Endothelial cell of umbilical vein (primary cell): ENCODE measurements at regions not wholly inside any gene's neighbourhood (a gene's known extent, or its start where the extent isn't known, plus 50 kb on each side); places are given as distances from the start of the nearest gene placed in this dataset.

Source experiments
- BruUV-seq: library from RNA; stranded (reverse); fragments of 400-500 nt; replicated peaks from 2 replicates; lab custom pipeline; 2021; lab: Mats Ljungman, UMichigan
- CTCF ChIA-PET: fragments of 300-600, 350-600 bp; sonication (Branson Sonifier 250); formaldehyde crosslinking; loops from one replicate; lab custom pipeline; 2021; ENCODE audit warnings: antibody characterized with exemption, inconsistent platforms; lab: Charles Lee
- POLR2A ChIA-PET: fragments of 300-600, 350-600 bp; sonication (Branson Sonifier 250); formaldehyde crosslinking; loops from one replicate; lab custom pipeline; 2021; ENCODE audit warnings: antibody characterized with exemption, inconsistent platforms; lab: Charles Lee
- DNase-seq: peaks from one replicate; pipeline ENCODE4 v3.0.0-alpha.2; 2011; ENCODE audit warnings: low read depth, low spot score
- FAIRE-seq: peaks from 2 replicates; lab custom pipeline; 2011; peaks lifted over from hg19 to GRCh38; lab: Jason Lieb, UNC
- H2AFZ ChIP-seq: 2 replicates; pipeline ENCODE4 v1.6.0; 2012; ENCODE audit warnings: low read depth, low read length, control low read depth, inconsistent platforms
- H3K27ac ChIP-seq: 2 replicates; pipeline ENCODE4 v1.5.1; 2011; ENCODE audit warnings: low read depth, mild to moderate bottlenecking, control low read depth, low read length, moderate library complexity; ENCODE audit not compliant: insufficient read depth
- H3K27me3 ChIP-seq, 2 experiments: 2 replicates each; pipeline versions ENCODE4 v1.6.0 to v1.6.1; 2011; ENCODE audit warnings: low read length in 2 of 2, mixed read lengths in 1 of 2; ENCODE audit not compliant: control insufficient read depth in 2 of 2, insufficient read depth in 2 of 2
- H3K36me3 ChIP-seq, 2 experiments: 2 replicates in 1 of 2; 3 replicates in 1 of 2; pipeline ENCODE4 v1.5.1; 2011; ENCODE audit warnings: low read length in 2 of 2, mild to moderate bottlenecking in 1 of 2, moderate library complexity in 1 of 2; ENCODE audit not compliant: control insufficient read depth in 2 of 2, insufficient read depth in 2 of 2; ENCODE audit errors: extremely low read depth in 1 of 2
- H3K4me1 ChIP-seq: 3 replicates; pipeline ENCODE4 v1.5.1; 2011; ENCODE audit warnings: mild to moderate bottlenecking, low read length; ENCODE audit not compliant: control insufficient read depth, insufficient read depth; ENCODE audit errors: extremely low read depth
- H3K4me2 ChIP-seq: 2 replicates; pipeline ENCODE4 v1.6.1; 2011; ENCODE audit warnings: low read length, control low read depth, mixed read lengths; ENCODE audit not compliant: insufficient read depth
- H3K4me3 ChIP-seq, 3 experiments: fragments of 200-600 bp in 1 of 3; sonication (generic), shearing (Covaris generic) in 1 of 3; replicated peaks in 1 of 3; 2 replicates each; pipeline ENCODE4 v1.5.1; 2011 to 2016; ENCODE audit warnings: control low read depth in 3 of 3, low read length in 3 of 3, mild to moderate bottlenecking in 2 of 3, inconsistent platforms in 1 of 3, low read depth in 1 of 3, moderate library complexity in 1 of 3; ENCODE audit not compliant: insufficient read depth in 1 of 3
- H3K79me2 ChIP-seq: 2 replicates; pipeline ENCODE4 v1.6.0; 2012; ENCODE audit warnings: low read length, inconsistent platforms; ENCODE audit not compliant: control insufficient read depth, insufficient read depth
- H3K9ac ChIP-seq: replicated peaks from 2 replicates; pipeline ENCODE3; 2011; ENCODE audit warnings: low read length, control low read depth; ENCODE audit not compliant: insufficient read depth; ENCODE audit errors: extremely low read depth
- H3K9me1 ChIP-seq: replicated peaks from 3 replicates; pipeline ENCODE4 v1.6.0; 2011; ENCODE audit warnings: mild to moderate bottlenecking, low read length; ENCODE audit not compliant: control insufficient read depth, insufficient read depth; ENCODE audit errors: extremely low read depth
- H3K9me3 ChIP-seq: replicated peaks from 2 replicates; pipeline ENCODE4 v1.5.1; 2012; ENCODE audit warnings: low read length, inconsistent platforms; ENCODE audit not compliant: control insufficient read depth, insufficient read depth
- H4K20me1 ChIP-seq: replicated peaks from 2 replicates; pipeline ENCODE3; 2011; ENCODE audit warnings: mild to moderate bottlenecking, low read length; ENCODE audit not compliant: control insufficient read depth, insufficient read depth; ENCODE audit errors: extremely low read depth
- CTCF ChIP-seq, 2 donors: IDR thresholded peaks; 1 replicate in 1 of 2; 2 replicates in 1 of 2; pipeline ENCODE4 v1.5.1; 2011; ENCODE audit warnings: low read length in 2 of 2, mild to moderate bottlenecking in 2 of 2, moderate library complexity in 2 of 2, control low read depth in 1 of 2, inconsistent platforms in 1 of 2, low read depth in 1 of 2; ENCODE audit not compliant: insufficient read depth in 1 of 2; ENCODE audit errors: extremely low read depth in 1 of 2
- EZH2 ChIP-seq: IDR thresholded peaks from 2 replicates; pipeline ENCODE4 v1.6.1; 2012; ENCODE audit warnings: borderline replicate concordance, low read depth, mild to moderate bottlenecking, moderate library complexity, low read length, inconsistent platforms; ENCODE audit not compliant: severe bottlenecking
- FOS ChIP-seq: IDR thresholded peaks from 2 replicates; pipeline ENCODE4 v1.6.1; 2011; ENCODE audit warnings: mild to moderate bottlenecking, low read length, moderate library complexity, borderline replicate concordance; ENCODE audit not compliant: insufficient read depth
- JUN ChIP-seq: IDR thresholded peaks from 2 replicates; pipeline ENCODE4 v1.6.1; 2011; ENCODE audit warnings: borderline replicate concordance, low read depth; ENCODE audit not compliant: insufficient read length, insufficient read depth
- MAX ChIP-seq: IDR thresholded peaks from 2 replicates; pipeline ENCODE4 v1.6.1; 2011; ENCODE audit not compliant: insufficient read depth, insufficient read length
- MYC ChIP-seq: IDR thresholded peaks from one replicate; pipeline ENCODE4 v1.6.1; 2011; ENCODE audit warnings: mild to moderate bottlenecking, low read depth, low read length
- POLR2A ChIP-seq: IDR thresholded peaks from 2 replicates; pipeline ENCODE4 v1.6.1; 2012; ENCODE audit warnings: low read depth, mild to moderate bottlenecking, control low read depth, low read length
- POLR2AphosphoS5 ChIP-seq: IDR thresholded peaks from 2 replicates; pipeline ENCODE4 v1.6.1; 2012; ENCODE audit warnings: low read depth, mild to moderate bottlenecking, control low read depth, low read length, moderate library complexity; ENCODE audit not compliant: insufficient read depth
- dilution Hi-C: fragments of 300-500 bp; cut with MboI; formaldehyde crosslinking; loops from one replicate; pipeline ENCODE4 v1.15.0; 2019; ENCODE audit warnings: low sequenced_read_pairs; ENCODE audit not compliant: extremely low pct_ligation_motif_present
- intact Hi-C: fragments of 100-400 bp; cut with micrococcal nuclease; formaldehyde crosslinking; loops from one replicate; pipeline ENCODE4 v1.10.0; 2022

DNA sequence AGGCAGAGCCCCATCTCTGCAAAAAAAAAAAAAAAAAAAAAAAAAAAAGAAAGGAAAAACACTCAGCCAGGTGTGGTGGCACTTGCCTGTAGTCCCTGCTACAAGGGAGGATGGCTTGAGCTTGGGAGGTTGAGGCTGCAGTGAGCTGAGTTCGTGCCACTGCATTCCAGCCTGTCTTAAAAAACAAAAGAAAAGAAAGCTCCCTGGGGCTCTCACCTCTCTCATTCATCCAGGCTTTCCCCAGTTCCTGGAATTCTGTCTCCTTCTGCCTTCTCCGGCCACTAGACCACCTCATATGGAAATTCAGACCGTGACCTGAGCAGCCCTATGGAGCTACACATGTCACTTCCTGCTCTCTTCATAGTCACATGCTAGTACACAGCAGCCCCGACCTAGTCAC is 101.1 kb upstream of the TAB2 start:
- dilution Hi-C loops (no loop called here), intact Hi-C loops (no loop called here)
- ChIA-PET POLR2A (interaction anchor here (0.7 kb wide), 1 partner anchor 98 kb away, joined by 3 read pairs; no protein-coding TSS in a partner anchor), CTCF (interaction anchor here (1.2 kb wide), 1 partner anchor 274 kb away, joined by 3 read pairs; no protein-coding TSS in a partner anchor)
- Histone ChIP-seq H3K27me3 (peaks cover 2 to 3% of the 10 kb centered on the region in 2 experiments), H3K9ac (no peak overlapping the region), H2AFZ (no peak overlapping the region), H3K4me2 (no peak overlapping the region), H3K9me1 (no peaks in the 10 kb centered on the region), H4K20me1 (no peaks in the 10 kb centered on the region), H3K4me3 (no peak overlapping the region), H3K27ac (no peak overlapping the region), H3K36me3 (no peaks in the 10 kb centered on the region), H3K9me3 (no peaks in the 10 kb centered on the region), H3K79me2 (no peaks in the 10 kb centered on the region), H3K4me1 (no peaks in the 10 kb centered on the region)
- DNase-seq: no peak
- no peak for FAIRE-seq
- no TSS peak for BruUV-seq
- no peak for TF ChIP-seq POLR2A
- TF ChIP-seq JUN: no peak
- no peak for TF ChIP-seq CTCF (IDR thresholded peaks at IDR 0.05; ENCODE audit: extremely low read depth in 1 of 2, insufficient read depth in 1 of 2, low read depth in 1 of 2, low read length in 2 of 2)
- no peak for TF ChIP-seq EZH2
- TF ChIP-seq FOS: no peak
- no peak for TF ChIP-seq MAX
- TF ChIP-seq POLR2AphosphoS5: no peak
- TF ChIP-seq MYC: no peak
